IMR-90 (cell line): ENCODE measurements at regions not wholly inside any gene's neighbourhood (a gene's known extent, or its start where the extent isn't known, plus 50 kb on each side); places are given as distances from the start of the nearest gene placed in this dataset.

ENCODE experiments used
- CTCF ChIP-seq: conservative IDR thresholded peaks from 2 replicates; pipeline ENCODE4 v1.5.1; 2012; ENCODE audit warnings: mild to moderate bottlenecking, low read depth, low read length, improper control_type of control experiment
- ELK1 ChIP-seq: fragments of 150-350 bp; IDR thresholded peaks from 2 replicates; pipeline ENCODE4 v1.6.1; 2016; ENCODE audit warnings: low read depth, mild to moderate bottlenecking, low read length, moderate library complexity, borderline replicate concordance
- MAZ ChIP-seq: IDR thresholded peaks from 2 replicates; pipeline ENCODE4 v1.6.1; 2012; ENCODE audit warnings: low read depth, mild to moderate bottlenecking, low read length, improper control_type of control experiment, moderate library complexity, borderline replicate concordance
- RAD21 ChIP-seq: IDR thresholded peaks from 2 replicates; pipeline ENCODE4 v1.6.1; 2012; ENCODE audit warnings: low read length, improper control_type of control experiment
- RFX5 ChIP-seq: IDR thresholded peaks from 2 replicates; pipeline ENCODE4 v1.8.0; 2012; ENCODE audit warnings: low read depth, mild to moderate bottlenecking, low read length, moderate library complexity

- no peak for TF ChIP-seq ELK1
- TF ChIP-seq RFX5: no peak
- TF ChIP-seq CTCF: no peak
- no peak for TF ChIP-seq MAZ
- TF ChIP-seq RAD21: no peak
Measured at GRCh38 chr2:176813621-176814049, 399.0 kb upstream of the HNRNPA3 start.
